ENCODE measurements at regions not wholly inside any gene's neighbourhood (a gene's known extent, or its start where the extent isn't known, plus 50 kb on each side); places are given as distances from the start of the nearest gene placed in this dataset.

- Histone ChIP-seq H3K9ac (ENCODE audit: low read depth in 1 of 2, low read length in 2 of 2) (no peak overlapping the region), H3K27me3 (ENCODE audit: control insufficient read depth in 4 of 4, insufficient read depth in 4 of 4, low read length in 3 of 4) (peaks cover 0 to 4% (median 0%) of the 10 kb centered on the region in 4 donors), H3K4me1 (ENCODE audit: control insufficient read depth in 4 of 4, insufficient read depth in 4 of 4, low read length in 3 of 4) (no peaks in the 10 kb centered on the region), H3K27ac (ENCODE audit: low read depth in 1 of 2, low read length in 2 of 2) (no peak overlapping the region), H3K9me3 (ENCODE audit: control insufficient read depth in 4 of 4, low read length in 3 of 4) (no peaks in the 10 kb centered on the region), H3K36me3 (ENCODE audit: control insufficient read depth in 4 of 4, insufficient read depth in 3 of 4, low read depth in 1 of 4, low read length in 3 of 4) (no peaks in the 10 kb centered on the region), H3K4me3 (ENCODE audit: low read depth in 1 of 3, low read length in 3 of 3) (no peak overlapping the region)
- 52% methylated on average over 3 of the region's 3 CpGs for WGBS
- no peak for DNase-seq (ENCODE audit: low spot score)
- TF ChIP-seq RXRA (IDR thresholded peaks at IDR 0.05) (no peak), FOXA2 (IDR thresholded peaks at IDR 0.05) (no peak), HNF4A (conservative IDR thresholded peaks at IDR 0.05) (no peak), RAD21 (IDR thresholded peaks at IDR 0.05) (no peak), JUND (IDR thresholded peaks at IDR 0.05) (no peak), EGR1 (IDR thresholded peaks at IDR 0.05; ENCODE audit: low read depth in 2 of 2) (no peak), FOXA1 (IDR thresholded peaks at IDR 0.05) (no peak), HNF4G (IDR thresholded peaks at IDR 0.05) (no peak)
- TF ChIP-seq, protein P1, sequence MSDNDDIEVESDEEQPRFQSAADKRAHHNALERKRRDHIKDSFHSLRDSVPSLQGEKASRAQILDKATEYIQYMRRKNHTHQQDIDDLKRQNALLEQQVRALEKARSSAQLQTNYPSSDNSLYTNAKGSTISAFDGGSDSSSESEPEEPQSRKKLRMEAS (IDR thresholded peaks at IDR 0.05), result no peak
These were observed 66.2 kb upstream of the ADCY2 start for GRCh38 chr5:7329712-7330111.

DNA sequence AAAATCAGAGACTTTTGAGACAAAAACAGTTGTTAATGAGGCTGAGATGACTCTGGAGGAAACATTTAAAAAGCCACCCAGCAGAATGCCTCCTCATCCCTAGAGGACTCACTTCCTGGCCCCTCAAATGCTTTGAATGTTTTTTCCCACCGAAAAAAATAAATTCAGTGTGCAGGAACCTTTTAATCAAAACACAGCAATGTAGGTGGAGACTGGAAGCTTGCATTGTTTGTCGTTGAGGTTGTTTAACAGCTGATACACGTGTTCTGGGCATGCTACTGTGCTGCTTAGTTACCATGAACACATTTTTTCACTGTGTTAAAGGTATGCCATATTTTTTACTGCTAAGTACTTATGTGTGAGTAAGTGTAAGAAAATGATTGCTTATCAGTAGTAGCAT is 65.7 kb upstream of the ADCY2 start:
- H3K36me3 ChIP-seq (ENCODE audit: control insufficient read depth in 4 of 4, insufficient read depth in 3 of 4, low read depth in 1 of 4, low read length in 3 of 4), result no peaks in the 10 kb centered on the region
- DNase-seq (ENCODE audit: low spot score), result no peak
- 44% methylated on average over 3 of the region's 3 CpGs for WGBS
- TF ChIP-seq RXRA (IDR thresholded peaks at IDR 0.05), result no peak
- TF ChIP-seq EGR1 (IDR thresholded peaks at IDR 0.05; ENCODE audit: low read depth in 2 of 2), result no peak
- no peak for TF ChIP-seq TAF1 (conservative IDR thresholded peaks at IDR 0.05)
- TF ChIP-seq YY1 (IDR thresholded peaks at IDR 0.05), result no peak
- no peak for TF ChIP-seq SP1 (IDR thresholded peaks at IDR 0.05)
- TF ChIP-seq RAD21 (IDR thresholded peaks at IDR 0.05), result no peak
- no peak for TF ChIP-seq HNF4A (conservative IDR thresholded peaks at IDR 0.05)
- TF ChIP-seq ATF3 (IDR thresholded peaks at IDR 0.05), result no peak
- TF ChIP-seq CTCF (IDR thresholded peaks at IDR 0.05; ENCODE audit: low read depth, low read length, missing input control), result no peak
- TF ChIP-seq, protein P2, sequence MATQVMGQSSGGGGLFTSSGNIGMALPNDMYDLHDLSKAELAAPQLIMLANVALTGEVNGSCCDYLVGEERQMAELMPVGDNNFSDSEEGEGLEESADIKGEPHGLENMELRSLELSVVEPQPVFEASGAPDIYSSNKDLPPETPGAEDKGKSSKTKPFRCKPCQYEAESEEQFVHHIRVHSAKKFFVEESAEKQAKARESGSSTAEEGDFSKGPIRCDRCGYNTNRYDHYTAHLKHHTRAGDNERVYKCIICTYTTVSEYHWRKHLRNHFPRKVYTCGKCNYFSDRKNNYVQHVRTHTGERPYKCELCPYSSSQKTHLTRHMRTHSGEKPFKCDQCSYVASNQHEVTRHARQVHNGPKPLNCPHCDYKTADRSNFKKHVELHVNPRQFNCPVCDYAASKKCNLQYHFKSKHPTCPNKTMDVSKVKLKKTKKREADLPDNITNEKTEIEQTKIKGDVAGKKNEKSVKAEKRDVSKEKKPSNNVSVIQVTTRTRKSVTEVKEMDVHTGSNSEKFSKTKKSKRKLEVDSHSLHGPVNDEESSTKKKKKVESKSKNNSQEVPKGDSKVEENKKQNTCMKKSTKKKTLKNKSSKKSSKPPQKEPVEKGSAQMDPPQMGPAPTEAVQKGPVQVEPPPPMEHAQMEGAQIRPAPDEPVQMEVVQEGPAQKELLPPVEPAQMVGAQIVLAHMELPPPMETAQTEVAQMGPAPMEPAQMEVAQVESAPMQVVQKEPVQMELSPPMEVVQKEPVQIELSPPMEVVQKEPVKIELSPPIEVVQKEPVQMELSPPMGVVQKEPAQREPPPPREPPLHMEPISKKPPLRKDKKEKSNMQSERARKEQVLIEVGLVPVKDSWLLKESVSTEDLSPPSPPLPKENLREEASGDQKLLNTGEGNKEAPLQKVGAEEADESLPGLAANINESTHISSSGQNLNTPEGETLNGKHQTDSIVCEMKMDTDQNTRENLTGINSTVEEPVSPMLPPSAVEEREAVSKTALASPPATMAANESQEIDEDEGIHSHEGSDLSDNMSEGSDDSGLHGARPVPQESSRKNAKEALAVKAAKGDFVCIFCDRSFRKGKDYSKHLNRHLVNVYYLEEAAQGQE (IDR thresholded peaks at IDR 0.05), result no peak
- no peak for TF ChIP-seq FOXA2 (IDR thresholded peaks at IDR 0.05)
- TF ChIP-seq FOXA1 (IDR thresholded peaks at IDR 0.05), result no peak
- TF ChIP-seq GABPA (IDR thresholded peaks at IDR 0.05 in 1 of 2, conservative IDR thresholded peaks at IDR 0.05 in 1 of 2), result no peak
- no peak for TF ChIP-seq ZBTB33 (IDR thresholded peaks at IDR 0.05)
- TF ChIP-seq, protein P1 (IDR thresholded peaks at IDR 0.05), result no peak
- H3K4me3 ChIP-seq (ENCODE audit: low read depth in 1 of 3, low read length in 3 of 3), result no peak overlapping the region
- H3K9ac ChIP-seq (ENCODE audit: low read depth in 1 of 2, low read length in 2 of 2), result no peak overlapping the region
- no peaks in the 10 kb centered on the region for H3K4me1 ChIP-seq (ENCODE audit: control insufficient read depth in 4 of 4, insufficient read depth in 4 of 4, low read length in 3 of 4)
- H3K9me3 ChIP-seq (ENCODE audit: control insufficient read depth in 4 of 4, low read length in 3 of 4), result peaks cover 0 to 4% (median 0%) of the 10 kb centered on the region in 4 donors
- peaks cover 0 to 4% (median 0%) of the 10 kb centered on the region in 4 donors for H3K27me3 ChIP-seq (ENCODE audit: control insufficient read depth in 4 of 4, insufficient read depth in 4 of 4, low read length in 3 of 4)
- no peak overlapping the region for H3K27ac ChIP-seq (ENCODE audit: low read depth in 1 of 2, low read length in 2 of 2)

Data from liver (tissue), 8 donors.